Loucy (cell line): ENCODE measurements at regions not wholly inside any gene's neighbourhood (a gene's known extent, or its start where the extent isn't known, plus 50 kb on each side); places are given as distances from the start of the nearest gene placed in this dataset.

ENCODE experiments used
- H2AFZ ChIP-seq: fragments of 200-600 bp; sonication (generic); 2 replicates; pipeline ENCODE4 v1.6.0; 2016; ENCODE audit warnings: antibody characterized with exemption, mild to moderate bottlenecking, low read length, moderate library complexity
- H3F3A ChIP-seq: fragments of 200-600 bp; 2 replicates; pipeline ENCODE4 v1.6.0; 2016; ENCODE audit warnings: antibody characterized with exemption, low read depth, mild to moderate bottlenecking
- H3K27me3 ChIP-seq: fragments of 200-600 bp; sonication (generic); 2 replicates; pipeline ENCODE4 v1.6.1; 2014; ENCODE audit warnings: low read length, mild to moderate bottlenecking; ENCODE audit not compliant: insufficient read depth, poor library complexity, severe bottlenecking
- H3K36me3 ChIP-seq: fragments of 200-600 bp; sonication (generic); 2 replicates; pipeline ENCODE4 v1.6.1; 2016; ENCODE audit warnings: low read length; ENCODE audit not compliant: insufficient read depth
- H3K4me1 ChIP-seq: fragments of 200-600 bp; sonication (generic); 2 replicates; pipeline ENCODE4 v1.5.1; 2014; ENCODE audit warnings: low read length, mild to moderate bottlenecking; ENCODE audit not compliant: insufficient read depth, poor library complexity, severe bottlenecking
- H3K4me2 ChIP-seq: fragments of 200-600 bp; sonication (generic); 2 replicates; pipeline ENCODE4 v1.6.0; 2014; ENCODE audit warnings: antibody characterized with exemption, low read length, low read depth, mild to moderate bottlenecking; ENCODE audit not compliant: poor library complexity, severe bottlenecking
- H3K4me3 ChIP-seq: fragments of 200-600 bp; sonication (generic); 2 replicates; pipeline ENCODE4 v1.5.1; 2014; ENCODE audit warnings: low read length, mild to moderate bottlenecking, mixed read lengths; ENCODE audit not compliant: poor library complexity, severe bottlenecking
- H3K79me2 ChIP-seq: fragments of 200-600 bp; sonication (generic); 2 replicates; pipeline ENCODE4 v1.6.1; 2014; ENCODE audit warnings: low read length; ENCODE audit not compliant: insufficient read depth
- H3K9ac ChIP-seq: fragments of 200-600 bp; sonication (generic); 2 replicates; pipeline ENCODE4 v1.6.0; 2014; ENCODE audit warnings: mild to moderate bottlenecking, low read depth, low read length, moderate library complexity; ENCODE audit not compliant: poor library complexity, severe bottlenecking
- H3K9me2 ChIP-seq: fragments of 200-600 bp; sonication (generic); replicated peaks from 2 replicates; pipeline ENCODE4 v1.6.1; 2016; ENCODE audit warnings: low read depth, low read length, mixed read lengths
- H3K9me3 ChIP-seq: fragments of 200-600 bp; sonication (generic); 2 replicates; pipeline ENCODE4 v1.6.1; 2014; ENCODE audit warnings: mild to moderate bottlenecking, antibody characterized with exemption, low read length, low read depth; ENCODE audit not compliant: insufficient read depth
- H4K20me1 ChIP-seq: fragments of 200-600 bp; sonication (generic); 2 replicates; pipeline ENCODE4 v1.6.0; 2014; ENCODE audit warnings: antibody characterized with exemption, low read length, mild to moderate bottlenecking; ENCODE audit not compliant: insufficient read depth, poor library complexity, severe bottlenecking
- EZH2phosphoT487 ChIP-seq: fragments of 200-600 bp; IDR thresholded peaks from 2 replicates; pipeline ENCODE4 v1.6.1; 2018; ENCODE audit warnings: antibody characterized with exemption, mild to moderate bottlenecking, moderate library complexity, borderline replicate concordance
- TF ChIP-seq, protein P1 (sequence below): fragments of 200-600 bp; sonication (generic); conservative IDR thresholded peaks from 2 replicates; pipeline ENCODE4 v1.5.1; 2014; ENCODE audit warnings: mild to moderate bottlenecking, antibody characterized with exemption, low read length

DNA sequence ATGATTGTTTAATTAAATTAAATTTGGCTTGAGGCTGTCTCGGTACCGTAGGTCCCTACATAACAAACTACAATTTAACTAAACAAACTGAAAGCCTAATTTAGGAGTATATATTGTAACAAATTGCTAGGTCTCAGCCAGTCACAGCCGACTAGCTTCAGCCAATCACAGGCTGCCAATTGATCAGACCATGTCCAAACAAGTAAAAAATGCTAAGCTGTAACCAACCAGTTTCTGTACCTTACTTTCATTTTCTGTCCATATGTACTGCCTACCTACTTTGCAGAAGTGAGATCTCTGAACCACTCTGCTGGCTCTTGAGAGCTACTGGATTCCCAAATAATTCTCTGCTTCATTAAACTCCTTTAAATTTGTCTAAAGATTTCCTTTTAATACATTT is 648.0 kb upstream of the GJE1 start:
- peak overlapping the region; percentile 83 for H3K4me2 ChIP-seq
- peak overlapping the region; percentile 57 for H3K4me3 ChIP-seq
- H3K9me3 ChIP-seq, result no peaks in the 10 kb centered on the region
- no peaks in the 10 kb centered on the region for H3K36me3 ChIP-seq
- H2AFZ ChIP-seq, result peak overlapping the region; percentile 6; the same call in 1 of the 2 replicates
- no peaks in the 10 kb centered on the region for H3K79me2 ChIP-seq
- peak overlapping the region; percentile 72 for H3K9ac ChIP-seq
- peaks cover 58% of the 10 kb centered on the region for H3K4me1 ChIP-seq
- no peaks in the 10 kb centered on the region for H4K20me1 ChIP-seq
- no peaks in the 10 kb centered on the region for H3K27me3 ChIP-seq
- TF ChIP-seq, protein P1, sequence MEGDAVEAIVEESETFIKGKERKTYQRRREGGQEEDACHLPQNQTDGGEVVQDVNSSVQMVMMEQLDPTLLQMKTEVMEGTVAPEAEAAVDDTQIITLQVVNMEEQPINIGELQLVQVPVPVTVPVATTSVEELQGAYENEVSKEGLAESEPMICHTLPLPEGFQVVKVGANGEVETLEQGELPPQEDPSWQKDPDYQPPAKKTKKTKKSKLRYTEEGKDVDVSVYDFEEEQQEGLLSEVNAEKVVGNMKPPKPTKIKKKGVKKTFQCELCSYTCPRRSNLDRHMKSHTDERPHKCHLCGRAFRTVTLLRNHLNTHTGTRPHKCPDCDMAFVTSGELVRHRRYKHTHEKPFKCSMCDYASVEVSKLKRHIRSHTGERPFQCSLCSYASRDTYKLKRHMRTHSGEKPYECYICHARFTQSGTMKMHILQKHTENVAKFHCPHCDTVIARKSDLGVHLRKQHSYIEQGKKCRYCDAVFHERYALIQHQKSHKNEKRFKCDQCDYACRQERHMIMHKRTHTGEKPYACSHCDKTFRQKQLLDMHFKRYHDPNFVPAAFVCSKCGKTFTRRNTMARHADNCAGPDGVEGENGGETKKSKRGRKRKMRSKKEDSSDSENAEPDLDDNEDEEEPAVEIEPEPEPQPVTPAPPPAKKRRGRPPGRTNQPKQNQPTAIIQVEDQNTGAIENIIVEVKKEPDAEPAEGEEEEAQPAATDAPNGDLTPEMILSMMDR, result no peak
- TF ChIP-seq EZH2phosphoT487, result no peak
- no peaks in the 10 kb centered on the region for H3K9me2 ChIP-seq
- peaks cover 9% of the 10 kb centered on the region; the same call in 1 of the 2 replicates for H3F3A ChIP-seq

DNA sequence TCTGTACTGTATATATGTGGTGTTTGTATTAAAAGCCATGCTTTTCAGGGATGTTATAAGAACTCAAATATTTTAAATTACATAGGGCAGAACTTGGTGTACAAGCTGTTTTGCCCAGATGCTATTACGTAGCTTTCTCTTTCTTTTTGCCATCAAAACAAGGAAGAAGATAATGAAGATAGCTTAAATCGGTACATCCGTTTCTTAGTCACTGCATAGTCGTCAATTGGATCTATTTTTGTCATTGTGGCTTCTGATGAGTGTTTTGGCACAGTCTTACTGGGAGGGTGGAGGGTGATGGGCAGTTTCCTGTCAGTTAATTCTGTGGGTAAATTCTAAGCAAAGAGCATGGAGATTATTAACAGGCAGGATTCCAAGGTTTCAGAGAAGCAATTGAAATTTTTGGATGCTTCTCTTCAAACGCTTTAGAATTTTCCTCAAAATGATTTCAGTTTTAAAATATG is 649.1 kb upstream of the GJE1 start:
- Histone ChIP-seq H3K9ac (peak overlapping the region; percentile 72), H2AFZ (peak overlapping the region; percentile 0; the same call in 1 of the 2 replicates), H3K4me3 (peak overlapping the region; percentile 70), H3K79me2 (no peaks in the 10 kb centered on the region), H3K9me2 (no peaks in the 10 kb centered on the region), H3K4me1 (peaks cover 57% of the 10 kb centered on the region), H3K4me2 (peak overlapping the region; percentile 83), H3K27me3 (no peaks in the 10 kb centered on the region), H4K20me1 (no peaks in the 10 kb centered on the region), H3K36me3 (no peaks in the 10 kb centered on the region), H3K9me3 (no peaks in the 10 kb centered on the region), H3F3A (peaks cover 9% of the 10 kb centered on the region; the same call in 1 of the 2 replicates)
- no peak for TF ChIP-seq EZH2phosphoT487
- TF ChIP-seq, protein P1, result no peak

DNA sequence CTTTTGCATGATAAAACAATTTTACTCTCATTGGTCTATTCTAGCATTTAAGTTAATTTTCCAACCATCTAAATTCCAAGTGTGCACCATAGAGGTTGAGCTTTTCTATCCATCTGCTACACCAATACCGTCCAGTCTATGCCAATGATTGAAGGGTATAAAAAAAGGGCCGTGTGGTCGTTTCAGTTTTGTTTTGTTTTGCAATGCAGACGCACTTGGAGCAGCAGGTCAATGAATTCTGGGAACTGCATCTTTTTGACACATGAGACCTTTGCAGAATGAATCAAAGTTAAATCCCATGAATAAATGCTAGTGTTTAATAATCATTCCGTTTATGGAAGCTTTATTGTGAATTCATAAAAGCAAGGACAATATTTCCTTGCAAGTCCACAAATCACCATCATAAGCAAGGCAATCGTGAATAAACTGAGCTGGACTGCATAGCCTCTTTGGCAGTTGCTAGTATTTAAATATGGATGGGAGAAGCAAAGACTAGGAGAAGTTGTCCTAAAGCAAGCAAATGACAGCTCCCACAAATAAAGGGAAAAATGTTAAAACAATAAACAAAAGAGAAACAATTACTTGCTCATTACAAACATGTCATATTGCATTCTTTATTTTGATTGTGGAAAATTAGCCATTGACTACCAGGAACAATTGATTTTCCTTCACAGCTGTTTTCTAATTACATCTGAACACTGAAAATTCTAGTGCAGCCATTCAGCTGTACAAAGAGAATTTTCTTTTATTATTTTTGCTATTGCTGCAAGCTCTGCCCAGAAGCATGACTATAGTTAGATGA is 649.7 kb upstream of the GJE1 start:
- Histone ChIP-seq H3F3A (peaks cover 9% of the 10 kb centered on the region; the same call in 1 of the 2 replicates), H3K79me2 (no peaks in the 10 kb centered on the region), H3K4me3 (peak overlapping the region; percentile 70), H3K9me2 (no peaks in the 10 kb centered on the region), H3K4me1 (peaks cover 51% of the 10 kb centered on the region), H3K4me2 (peak overlapping the region; percentile 83), H3K36me3 (no peaks in the 10 kb centered on the region), H3K9ac (peak overlapping the region; percentile 72), H3K27me3 (no peaks in the 10 kb centered on the region), H3K9me3 (no peaks in the 10 kb centered on the region), H4K20me1 (no peaks in the 10 kb centered on the region), H2AFZ (peak overlapping the region; percentile 0; the same call in 1 of the 2 replicates)
- no peak for TF ChIP-seq EZH2phosphoT487
- TF ChIP-seq, protein P1, result no peak
